OCI-LY7 (cell line): ENCODE measurements at regions not wholly inside any gene's neighbourhood (a gene's known extent, or its start where the extent isn't known, plus 50 kb on each side); places are given as distances from the start of the nearest gene placed in this dataset.

ENCODE experiments used
- EZH2phosphoT487 ChIP-seq: fragments of 200-600 bp; sonication (generic); IDR thresholded peaks from 2 replicates; pipeline ENCODE4 v1.6.1; 2018; ENCODE audit warnings: low read depth, borderline replicate concordance, mild to moderate bottlenecking, mixed run types, antibody characterized with exemption, low read length, moderate library complexity, mixed read lengths
- TF ChIP-seq, protein P1 (sequence below): fragments of 200-600 bp; sonication (generic); conservative IDR thresholded peaks from 2 replicates; pipeline ENCODE4 v1.5.1; 2014; ENCODE audit warnings: mild to moderate bottlenecking, antibody characterized with exemption, low read length, moderate library complexity, mixed read lengths

DNA sequence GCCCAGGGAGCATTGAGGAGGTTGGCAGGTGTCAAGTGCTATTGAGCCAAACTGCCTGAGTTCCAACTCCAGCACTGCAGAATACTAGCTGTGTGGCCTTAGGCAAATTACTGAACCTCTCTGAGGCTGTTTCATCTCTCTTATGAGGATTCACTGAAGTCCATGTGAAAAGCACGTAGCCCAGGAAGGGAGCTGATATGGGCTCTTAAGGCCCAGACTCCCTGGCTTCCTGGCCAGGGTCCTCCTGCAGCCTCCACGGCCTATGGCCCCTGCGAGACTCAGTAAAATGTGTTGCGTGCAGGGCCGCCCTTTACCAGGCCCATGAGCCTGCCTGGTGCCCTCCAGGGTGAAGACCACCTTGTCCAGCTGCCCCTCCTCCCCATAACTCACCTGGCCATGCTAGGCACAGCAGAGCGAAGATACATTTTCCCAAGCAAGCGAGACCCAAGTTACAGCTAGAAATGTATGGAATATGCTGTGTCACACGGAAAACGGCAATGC lies 133.7 kb upstream of the TNRC6C start:
- TF ChIP-seq, protein P1, sequence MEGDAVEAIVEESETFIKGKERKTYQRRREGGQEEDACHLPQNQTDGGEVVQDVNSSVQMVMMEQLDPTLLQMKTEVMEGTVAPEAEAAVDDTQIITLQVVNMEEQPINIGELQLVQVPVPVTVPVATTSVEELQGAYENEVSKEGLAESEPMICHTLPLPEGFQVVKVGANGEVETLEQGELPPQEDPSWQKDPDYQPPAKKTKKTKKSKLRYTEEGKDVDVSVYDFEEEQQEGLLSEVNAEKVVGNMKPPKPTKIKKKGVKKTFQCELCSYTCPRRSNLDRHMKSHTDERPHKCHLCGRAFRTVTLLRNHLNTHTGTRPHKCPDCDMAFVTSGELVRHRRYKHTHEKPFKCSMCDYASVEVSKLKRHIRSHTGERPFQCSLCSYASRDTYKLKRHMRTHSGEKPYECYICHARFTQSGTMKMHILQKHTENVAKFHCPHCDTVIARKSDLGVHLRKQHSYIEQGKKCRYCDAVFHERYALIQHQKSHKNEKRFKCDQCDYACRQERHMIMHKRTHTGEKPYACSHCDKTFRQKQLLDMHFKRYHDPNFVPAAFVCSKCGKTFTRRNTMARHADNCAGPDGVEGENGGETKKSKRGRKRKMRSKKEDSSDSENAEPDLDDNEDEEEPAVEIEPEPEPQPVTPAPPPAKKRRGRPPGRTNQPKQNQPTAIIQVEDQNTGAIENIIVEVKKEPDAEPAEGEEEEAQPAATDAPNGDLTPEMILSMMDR: no peak
- no peak for TF ChIP-seq EZH2phosphoT487
